Esophagus squamous epithelium (tissue), 4 donors: ENCODE measurements at regions not wholly inside any gene's neighbourhood (a gene's known extent, or its start where the extent isn't known, plus 50 kb on each side); places are given as distances from the start of the nearest gene placed in this dataset.

Experiments used
- CTCF ChIP-seq, 6 experiments: fragments of 450-650 bp in 4 of 6; fragments of 200-600 bp in 2 of 6; sonication (generic) in 2 of 6; IDR thresholded peaks; one replicate each; pipeline ENCODE4 v1.5.1; 2016 to 2019; ENCODE audit warnings: antibody characterized with exemption in 6 of 6, mild to moderate bottlenecking in 4 of 6, moderate library complexity in 4 of 6
- POLR2A ChIP-seq, 4 donors: fragments of 450-650 bp; IDR thresholded peaks; one replicate each; pipeline ENCODE4 v1.6.1; 2017; ENCODE audit warnings: antibody characterized with exemption in 4 of 4, mild to moderate bottlenecking in 4 of 4, moderate library complexity in 3 of 4

GRCh38 chr5:155728857-155729683 is 597.9 kb upstream of the SGCD start:
- TF ChIP-seq POLR2A (IDR thresholded peaks at IDR 0.05) (no peak), CTCF (IDR thresholded peaks at IDR 0.05) (no peak)
